Dedifferentiated amniotic fluid mesenchymal stem cell (primary cell): ENCODE measurements at regions not wholly inside any gene's neighbourhood (a gene's known extent, or its start where the extent isn't known, plus 50 kb on each side); places are given as distances from the start of the nearest gene placed in this dataset.

Source experiments
- DNase-seq: peaks from one replicate; pipeline ENCODE4 v3.0.0-alpha.2; 2016; ENCODE audit errors: extremely low spot score

DNA sequence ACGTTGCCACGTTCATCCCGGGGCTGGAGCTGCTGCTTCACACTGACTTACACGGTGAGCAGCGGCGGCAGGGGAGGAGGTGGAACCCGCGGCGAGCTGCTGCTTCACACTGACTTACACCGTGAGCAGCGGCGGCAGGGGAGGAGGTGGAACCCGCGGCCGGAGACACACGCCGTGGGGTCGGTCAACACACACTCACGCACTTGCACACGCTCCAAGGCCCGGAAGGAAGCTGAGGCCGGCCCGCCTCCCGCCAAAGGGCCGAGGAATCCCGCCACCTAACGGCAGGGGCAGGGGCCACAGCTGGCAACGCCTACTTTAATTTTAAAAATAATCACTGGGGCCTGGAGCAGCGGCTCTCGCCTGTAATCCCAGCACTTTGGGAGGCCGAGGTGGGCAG, 94.4 kb upstream of the FOXC1 start:
- no peak for DNase-seq

DNA sequence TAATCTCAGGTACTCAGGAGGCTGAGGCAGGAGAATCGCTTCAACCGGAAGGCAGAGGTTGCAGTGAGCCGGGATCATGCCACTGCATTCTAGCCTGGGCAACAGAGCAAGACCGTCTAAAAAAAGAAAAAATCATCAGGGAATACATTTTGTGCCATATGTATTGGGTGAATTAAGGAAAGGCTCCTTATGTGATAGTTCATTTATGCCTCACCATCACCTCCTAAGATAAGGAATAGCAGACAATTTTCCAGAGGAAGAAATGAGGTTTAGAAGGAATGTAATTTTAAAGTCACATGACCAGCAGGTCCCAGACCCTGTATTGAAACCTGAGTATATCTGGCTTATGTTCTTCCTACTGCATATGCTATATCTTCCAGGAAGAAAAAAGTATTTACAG, 93.9 kb upstream of the FOXC1 start:
- no peak for DNase-seq

DNA sequence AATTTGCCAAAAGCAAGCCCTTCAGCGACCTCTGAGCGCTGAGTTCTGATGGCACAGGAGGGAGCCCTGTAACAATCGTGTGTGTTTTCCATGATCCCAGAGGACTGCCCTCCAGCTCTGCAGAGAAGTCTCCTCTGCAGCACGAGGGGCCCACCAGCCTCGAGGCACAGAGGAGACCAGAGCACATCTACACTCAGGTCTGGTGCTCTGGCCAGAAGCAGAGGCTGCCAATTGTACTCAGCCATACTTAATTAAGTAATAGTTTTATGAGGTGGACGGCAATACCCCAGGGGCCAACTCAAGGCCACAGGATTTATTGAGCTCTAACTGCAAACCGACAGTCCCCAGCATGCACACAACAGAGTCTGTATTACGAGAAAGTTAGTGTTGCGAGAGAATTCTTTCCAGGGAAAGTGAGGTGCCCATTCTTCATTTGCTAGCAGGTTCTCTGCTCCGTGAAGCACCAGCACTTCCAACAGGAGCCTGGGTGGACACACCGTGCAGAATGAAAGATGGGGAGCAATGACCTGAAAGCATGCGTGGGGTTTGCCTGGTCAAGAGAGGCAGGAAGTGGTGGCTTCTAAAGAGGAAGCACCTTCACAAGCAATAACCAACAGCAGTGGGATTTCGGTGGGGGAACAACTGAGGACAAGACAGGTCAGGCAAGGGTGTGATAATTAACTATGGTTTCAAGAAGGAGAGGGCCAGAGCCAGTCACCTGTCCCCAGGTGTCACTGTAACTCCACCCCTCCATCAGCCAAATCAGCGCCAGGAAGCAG, 92.8 kb upstream of the FOXC1 start:
- no peak for DNase-seq

DNA sequence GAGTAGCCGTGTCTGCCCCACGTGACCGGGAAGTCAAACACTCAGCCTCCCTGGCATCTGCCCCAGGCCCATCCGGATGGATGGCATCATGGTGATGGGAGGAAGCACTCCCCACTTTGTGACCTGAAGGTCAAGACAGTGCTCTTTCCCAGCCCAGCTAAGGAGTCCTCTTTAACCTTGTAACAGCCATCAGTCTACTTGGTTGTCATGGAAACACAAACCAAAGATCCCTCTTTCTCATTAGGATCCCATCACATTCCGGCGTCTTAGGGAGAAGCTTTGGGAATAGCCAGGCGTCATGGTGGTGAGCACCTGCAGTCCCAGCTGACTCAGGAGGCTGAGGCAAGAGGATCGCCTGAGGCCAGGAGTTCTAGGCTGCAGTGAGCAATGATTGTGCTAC, 90.9 kb upstream of the FOXC1 start:
- no peak for DNase-seq

DNA sequence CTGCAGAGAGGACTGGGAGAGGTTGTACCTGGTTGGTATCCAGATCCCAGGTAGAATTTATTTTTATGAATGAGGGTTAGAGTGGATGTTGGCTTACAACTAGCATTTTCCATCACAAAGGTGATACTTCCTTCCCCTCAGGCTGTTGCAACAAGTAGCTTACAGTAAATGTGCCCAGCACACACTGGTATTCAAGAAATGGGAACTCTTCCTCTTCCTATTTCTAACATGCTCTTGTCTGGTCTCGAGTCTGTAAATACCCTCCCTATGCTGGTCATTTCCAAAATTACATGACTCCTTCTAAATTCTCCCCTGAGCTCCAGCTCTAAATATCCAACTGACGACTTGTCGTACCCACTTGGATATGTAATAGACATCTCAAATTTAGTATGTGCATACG, 90.1 kb upstream of the FOXC1 start:
- no peak for DNase-seq

DNA sequence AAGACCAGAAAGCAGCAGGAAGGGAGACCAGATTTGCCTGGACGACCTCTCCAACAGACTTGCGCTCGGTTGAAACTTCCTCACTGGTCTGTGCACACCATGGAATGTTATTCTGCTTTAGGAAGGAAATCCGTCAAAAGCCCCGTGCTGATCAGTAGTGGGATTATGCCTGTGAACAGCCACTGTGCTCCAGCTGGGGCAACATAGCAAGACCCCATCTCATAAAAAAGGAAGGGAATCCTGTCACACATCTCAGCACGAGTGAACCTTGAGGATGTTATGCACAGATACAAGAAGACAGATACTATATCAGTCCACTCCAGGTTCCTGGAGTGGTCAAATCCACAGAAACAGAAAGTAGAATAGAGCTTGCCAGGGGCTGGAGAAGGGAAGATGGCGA, 86.9 kb upstream of the FOXC1 start:
- DNase-seq: no peak

DNA sequence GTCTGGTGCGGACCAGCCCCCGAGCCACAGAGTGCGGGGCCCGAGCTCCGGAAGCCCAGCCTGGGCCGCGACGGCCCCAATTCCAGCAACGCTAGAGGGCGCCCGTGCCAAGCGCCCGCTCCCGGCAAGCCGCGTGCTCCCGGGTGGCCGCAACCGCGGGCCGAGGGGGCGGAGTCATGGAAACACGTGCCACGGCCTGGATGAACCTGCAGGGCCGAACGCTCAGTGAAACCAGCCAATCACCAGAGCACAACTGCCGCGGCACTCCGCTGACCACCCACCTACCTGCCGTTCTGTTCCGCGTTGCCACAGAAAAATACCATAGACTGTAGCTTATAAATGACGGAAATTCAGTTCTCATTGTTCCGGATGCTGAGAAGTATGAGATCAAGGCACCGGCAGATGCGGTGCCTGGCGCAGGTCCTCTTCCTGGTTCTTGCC, 85.7 kb upstream of the FOXC1 start:
- no peak for DNase-seq

DNA sequence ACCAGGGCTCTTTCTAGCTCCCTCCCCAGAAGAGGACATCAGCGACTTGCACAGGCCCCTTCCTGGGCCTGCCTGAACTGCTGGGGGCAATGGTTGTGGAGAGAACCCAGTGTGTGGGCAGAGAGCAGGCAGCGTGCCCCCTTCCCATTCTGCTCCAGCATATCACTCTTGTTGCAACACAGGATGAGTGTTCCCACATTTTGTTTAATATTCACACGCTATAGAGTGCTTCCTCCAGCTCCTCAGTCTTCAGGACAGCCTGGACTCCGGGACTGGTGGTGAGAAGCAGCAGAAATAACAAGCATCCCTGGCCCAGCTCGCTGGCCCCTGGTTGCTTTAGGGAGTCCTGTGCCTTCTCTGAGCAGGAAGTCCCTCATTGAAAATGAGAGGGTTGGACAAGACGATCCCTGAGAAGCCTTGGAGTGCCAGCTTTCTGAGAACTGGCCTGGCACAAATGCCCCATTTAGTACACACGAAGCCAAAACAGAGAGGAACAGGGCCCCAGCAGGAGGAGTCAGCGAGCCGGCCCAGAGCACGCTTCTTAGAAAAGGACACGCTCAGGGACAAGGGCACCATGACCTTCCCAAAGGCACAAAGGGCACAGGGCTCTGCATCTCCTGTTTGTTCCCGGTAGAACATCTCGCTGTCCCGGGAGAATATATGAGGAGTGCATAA, 84.2 kb upstream of the FOXC1 start:
- no peak for DNase-seq

DNA sequence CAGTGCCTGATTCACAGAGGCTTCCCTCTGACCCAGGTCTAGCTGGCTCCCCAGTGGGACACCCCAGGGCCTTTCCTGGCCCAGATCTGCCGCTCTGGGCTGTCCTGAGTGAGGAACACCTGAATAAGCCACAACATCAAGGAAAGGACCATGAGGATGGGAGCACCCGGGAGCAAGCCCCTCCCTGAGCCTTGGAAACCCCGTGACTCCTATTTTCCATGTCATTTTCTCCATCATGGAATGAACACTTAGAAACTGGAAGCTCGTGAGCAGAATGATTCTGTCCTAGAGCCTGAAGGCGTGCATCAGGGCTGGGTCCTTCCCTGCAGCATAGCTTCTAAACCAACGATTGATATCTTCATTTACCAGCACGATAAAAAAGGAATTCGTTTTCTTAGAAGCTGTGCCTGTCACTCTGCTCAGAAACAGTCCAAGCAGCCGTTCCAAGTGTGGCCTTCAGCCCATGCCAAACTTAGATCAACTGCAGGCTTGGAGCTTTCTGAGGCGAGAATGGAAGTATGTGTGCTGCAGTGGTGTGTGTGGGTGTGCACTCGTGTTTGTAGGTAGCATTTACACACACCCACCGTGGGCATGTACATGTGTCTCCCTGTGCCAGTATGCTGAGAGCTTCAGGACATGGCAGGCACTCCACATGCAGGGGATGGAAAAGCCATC, 83.2 kb upstream of the FOXC1 start:
- DNase-seq: no peak

DNA sequence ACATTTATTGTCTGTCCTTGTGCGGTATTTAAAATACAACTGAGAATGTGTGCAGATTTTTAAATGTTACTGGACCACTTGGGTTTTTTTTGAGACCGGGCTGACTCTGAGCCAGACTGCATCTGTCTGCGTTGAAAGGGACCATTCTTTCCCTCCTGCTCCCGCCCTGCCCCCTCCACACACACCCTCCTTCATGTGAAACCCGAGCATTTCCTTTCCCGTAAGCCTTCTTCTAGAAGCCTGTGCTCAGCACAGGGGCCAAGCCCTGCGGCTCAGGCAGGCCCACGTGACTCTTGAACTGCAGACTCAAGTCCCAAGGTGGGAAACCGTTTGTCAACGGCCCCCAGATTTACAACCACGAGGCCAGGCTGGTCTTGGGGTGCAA, 82.7 kb upstream of the FOXC1 start:
- DNase-seq: no peak

DNA sequence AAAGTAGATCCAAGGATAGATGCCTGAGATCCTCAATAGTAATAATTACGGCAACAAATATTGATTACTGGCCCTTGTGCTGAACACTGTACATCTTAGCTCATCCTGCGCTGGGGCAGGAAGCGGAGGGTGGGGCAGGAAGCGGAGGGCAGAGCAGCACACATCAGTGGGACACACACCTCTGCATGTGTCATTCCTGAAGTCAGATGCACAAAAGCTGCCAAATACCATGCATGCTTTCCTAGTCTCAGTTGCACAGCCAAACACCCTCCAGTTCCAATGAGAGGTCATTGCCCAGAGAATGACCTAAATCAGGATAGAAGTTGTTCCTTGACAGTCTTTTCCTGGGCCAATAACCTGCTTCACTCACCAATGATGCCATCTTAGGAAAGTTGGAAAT, 74.4 kb upstream of the FOXC1 start:
- DNase-seq: no peak

DNA sequence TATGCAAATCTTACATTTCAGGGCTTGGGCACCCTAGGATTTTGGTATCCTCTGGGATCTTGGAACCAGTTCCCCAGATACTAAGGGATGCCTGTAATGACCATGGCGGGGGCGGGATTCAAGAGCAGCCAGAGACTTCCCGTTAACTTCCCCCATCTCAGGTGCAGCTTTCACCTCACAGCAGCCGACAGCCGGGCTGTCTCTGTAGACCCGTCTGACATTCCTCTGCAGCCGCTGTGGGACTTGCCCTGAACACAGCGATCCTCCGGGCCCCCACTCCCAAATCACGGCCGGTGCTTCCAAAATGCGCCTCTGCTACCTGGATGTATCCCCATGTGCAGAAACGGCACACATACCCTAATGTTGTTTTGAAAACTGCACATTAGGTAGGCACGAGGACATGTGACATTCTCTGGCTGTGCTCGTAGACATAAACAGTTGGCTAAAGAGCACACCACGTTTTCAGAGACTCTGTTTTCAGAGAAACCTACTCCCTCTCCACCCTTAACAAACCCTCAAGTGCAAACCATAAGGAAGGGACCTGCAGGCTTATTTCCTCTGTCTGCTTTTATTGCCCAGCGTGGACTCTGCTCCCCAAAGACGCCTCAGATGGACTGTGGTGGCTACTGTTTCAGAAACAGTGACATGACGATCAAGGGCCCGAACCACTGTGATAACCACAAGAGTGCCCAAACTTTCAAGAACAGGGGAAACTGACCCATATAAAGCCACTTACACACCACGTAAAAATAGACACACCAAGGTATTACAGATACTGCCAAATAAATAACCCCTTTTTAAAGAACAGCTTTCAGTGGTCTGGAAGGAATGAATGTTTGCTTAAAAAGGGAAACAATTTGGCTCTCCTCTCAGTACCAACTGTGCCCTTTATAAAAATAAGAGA, 72.9 kb upstream of the FOXC1 start:
- no peak for DNase-seq

DNA sequence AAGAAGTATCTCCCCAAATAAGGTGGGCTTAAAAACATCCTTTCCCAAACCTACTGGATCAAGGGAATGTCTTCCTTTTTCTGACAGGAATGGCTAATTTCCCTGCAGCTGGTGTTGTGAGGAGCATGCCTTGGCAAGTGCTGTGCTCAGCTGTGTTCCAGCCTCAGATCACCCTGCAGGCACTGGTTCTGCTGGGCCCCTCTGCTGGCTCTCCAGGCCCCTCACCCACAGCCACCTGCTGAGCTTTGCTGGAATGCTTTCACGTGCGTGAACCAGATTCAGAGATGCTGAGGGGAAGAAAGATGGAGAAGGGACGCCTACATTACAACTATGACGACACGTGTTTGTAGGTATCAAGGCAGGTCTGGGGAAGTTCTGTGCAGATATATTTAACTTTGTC, 71.3 kb upstream of the FOXC1 start:
- no peak for DNase-seq

DNA sequence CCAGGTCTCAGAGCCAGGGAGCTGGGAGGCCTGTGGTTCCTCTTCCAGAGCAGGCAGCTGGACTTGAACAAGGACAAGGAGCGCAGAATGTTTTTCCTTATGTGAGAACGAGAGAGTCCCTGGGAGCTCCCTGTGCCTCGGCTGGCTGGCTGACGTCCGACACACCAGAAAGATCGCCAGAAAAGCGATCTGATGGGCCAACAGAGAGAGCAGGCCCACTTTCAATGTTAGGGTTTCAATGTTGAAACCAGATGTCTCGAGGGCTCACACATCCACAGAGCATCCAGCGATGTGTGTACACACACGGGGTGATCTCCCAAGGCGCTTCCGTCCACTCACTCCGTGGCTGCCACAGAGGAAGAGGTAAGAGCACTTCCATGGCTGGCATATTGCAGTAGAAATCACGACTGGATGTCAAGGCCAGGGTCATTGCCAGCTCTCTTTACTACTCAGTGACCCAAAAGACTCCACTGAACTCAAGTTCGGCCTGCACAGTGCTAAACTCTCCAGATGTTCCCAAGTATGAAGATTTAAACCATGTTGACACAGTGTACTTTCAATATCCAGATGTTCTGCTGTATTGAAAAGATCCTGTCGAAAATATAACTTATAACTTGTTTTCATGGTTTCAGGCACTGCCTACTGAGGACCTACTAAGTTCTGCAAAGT, 70.8 kb upstream of the FOXC1 start:
- no peak for DNase-seq

DNA sequence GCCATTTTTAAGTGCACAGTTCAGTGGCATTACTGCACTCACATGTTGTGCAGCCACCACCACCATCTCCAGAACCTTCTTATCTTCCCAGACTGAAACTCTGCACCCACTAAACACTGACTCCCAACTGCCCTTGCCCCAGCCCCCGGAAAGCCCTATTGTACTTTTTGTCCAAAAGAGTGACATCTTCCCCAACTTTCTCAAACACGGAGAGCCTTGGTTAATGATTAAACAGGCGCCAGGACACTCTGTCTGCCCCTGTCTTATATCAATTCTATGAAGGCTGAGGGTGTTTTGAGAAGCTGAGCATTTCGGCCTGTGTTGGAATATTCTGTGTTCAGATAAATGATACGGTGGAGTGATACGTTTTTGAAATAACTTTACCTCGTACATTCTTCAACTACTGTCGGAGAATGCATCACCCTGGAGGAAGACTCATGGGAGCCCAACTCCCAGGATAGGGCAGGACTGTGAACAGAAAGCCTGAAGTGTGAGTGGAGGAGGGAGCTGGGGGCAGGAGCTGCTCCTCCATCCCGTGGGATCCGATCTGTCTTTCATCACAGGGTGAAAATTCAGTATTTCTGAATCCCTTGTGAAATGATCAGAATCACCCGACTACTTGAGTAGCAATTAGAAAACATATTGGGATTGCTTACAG, 68.7 kb upstream of the FOXC1 start:
- DNase-seq: no peak

DNA sequence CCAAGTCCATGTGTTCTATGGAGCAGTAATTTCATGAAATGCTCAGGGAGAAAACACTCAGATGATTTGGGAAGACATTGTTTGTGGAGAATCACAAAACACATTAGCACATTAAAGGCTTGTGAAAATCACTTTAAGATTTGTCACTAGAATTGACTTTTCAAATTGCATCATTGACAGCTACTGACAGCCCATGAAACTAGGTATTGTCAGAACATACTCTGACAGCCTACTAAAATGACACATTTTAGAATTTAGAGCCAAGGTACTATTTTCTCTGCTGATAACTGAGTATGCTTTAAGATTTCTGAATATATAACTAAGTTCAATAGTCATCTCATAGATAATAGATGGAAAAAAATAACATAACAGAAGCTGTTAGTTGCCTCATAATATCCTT, 67.4 kb upstream of the FOXC1 start:
- DNase-seq: no peak

DNA sequence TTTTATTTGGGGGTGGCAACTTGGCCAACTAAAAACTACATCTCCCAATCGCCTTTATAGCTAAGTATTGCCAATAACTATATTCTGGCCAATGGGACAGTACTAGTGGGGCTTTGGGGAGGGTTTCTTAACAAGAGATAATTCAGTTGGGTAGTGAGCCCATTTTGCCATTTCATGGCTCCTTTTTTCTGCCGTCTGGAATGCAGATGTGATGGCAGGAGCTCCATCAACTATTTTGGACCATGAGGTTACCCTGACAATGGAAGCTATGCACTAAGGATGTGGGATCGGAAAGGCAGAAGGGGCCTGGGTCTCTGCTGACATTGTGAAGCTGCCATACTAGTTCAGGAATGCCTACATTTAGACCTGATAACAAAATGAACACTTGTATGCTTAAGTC, 67.0 kb upstream of the FOXC1 start:
- DNase-seq: no peak

DNA sequence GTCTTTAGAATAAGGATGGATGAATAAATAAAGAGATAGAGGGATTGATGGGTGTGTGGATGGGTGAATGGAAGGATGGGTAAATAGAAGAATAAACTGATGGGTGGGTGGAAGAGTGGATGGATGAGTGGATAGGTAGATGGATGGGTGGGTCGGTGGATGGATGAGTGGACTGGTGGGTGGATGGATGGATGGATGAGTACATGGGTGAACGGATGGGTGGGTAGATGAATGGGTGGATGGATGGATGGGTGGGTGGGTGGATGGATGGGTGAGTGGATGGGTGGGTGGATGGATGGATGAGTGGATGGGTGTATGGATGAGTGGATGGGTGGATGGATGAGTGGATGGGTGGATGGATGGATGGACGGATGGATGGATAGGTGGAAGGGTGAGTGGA, 65.7 kb upstream of the FOXC1 start:
- DNase-seq: no peak

DNA sequence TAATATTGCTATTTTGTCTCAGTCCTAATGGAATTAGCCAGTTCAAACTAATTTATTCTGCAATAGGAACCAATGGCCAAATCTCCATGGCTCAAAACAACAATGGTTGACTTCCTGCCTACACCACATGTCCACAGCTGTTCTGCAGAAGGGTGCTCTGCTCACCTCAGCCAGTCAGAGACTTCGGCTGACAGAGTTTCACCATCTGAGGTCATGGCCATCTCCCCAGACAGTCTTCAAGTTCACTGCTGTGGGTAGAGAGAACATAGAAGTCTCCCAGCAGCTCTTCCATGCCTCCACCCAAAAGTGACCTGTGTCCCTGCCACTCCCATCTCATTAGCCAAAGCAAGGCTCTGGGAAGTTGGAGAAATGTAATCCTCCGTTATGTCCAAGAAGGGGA, 65.1 kb upstream of the FOXC1 start:
- DNase-seq: no peak

DNA sequence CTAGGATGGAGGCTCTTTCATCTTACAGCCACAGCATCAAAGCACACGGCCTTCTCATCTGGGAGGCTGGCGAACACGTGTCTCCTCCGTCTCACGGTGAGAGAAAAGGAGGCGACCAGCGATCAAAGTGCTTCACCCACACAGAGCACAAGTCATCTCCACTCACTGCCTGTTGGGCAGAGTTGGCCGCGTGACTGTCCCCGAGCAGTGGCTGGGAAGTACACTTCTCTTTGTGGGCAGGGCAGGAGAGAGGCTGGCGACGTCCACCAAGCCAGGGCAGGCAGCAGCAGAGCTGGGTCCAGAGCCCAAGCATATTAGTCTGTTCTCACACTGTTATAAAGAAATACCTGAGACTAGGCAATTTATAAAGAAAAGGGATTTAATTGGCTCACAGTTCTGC, 64.1 kb upstream of the FOXC1 start:
- DNase-seq: no peak

DNA sequence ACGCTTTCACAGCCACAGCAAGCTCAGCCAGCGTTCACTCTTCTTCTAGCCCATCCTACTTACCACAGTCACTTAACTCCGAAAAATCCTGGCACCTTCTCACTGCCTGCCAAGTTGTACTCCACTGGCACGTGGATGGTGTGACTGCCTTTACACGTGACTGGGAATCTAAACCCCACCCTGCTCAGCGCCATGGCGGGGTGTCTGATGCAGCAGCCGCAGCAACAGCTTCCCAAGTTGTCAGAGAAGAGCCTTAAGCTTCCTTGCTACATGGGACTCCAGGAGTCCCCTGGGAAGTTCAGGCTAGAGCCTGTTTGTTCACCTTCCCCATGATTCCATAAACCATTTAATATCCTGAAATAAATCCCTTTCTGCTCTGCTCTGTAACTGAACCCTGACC, 61.9 kb upstream of the FOXC1 start:
- DNase-seq: no peak
